SK-N-DZ (cell line): ENCODE measurements at regions not wholly inside any gene's neighbourhood (a gene's known extent, or its start where the extent isn't known, plus 50 kb on each side); places are given as distances from the start of the nearest gene placed in this dataset.

Experiments used
- DNase-seq: peaks from one replicate; pipeline ENCODE4 v3.0.0-alpha.2; 2015; ENCODE audit warnings: low spot score

- no peak for DNase-seq
Measured at GRCh38 chr11:26158251-26158650, 173.7 kb upstream of the ANO3 start.

GRCh38 chr11:26162291-26162690 lies 169.6 kb upstream of the ANO3 start:
- no peak for DNase-seq

- no peak for DNase-seq
Measured at GRCh38 chr11:26186389-26186788, 145.5 kb upstream of the ANO3 start.

- no peak for DNase-seq
Measured at GRCh38 chr11:26187639-26188038, 144.3 kb upstream of the ANO3 start.

- DNase-seq: no peak
Measured at GRCh38 chr11:26188554-26188953, 143.4 kb upstream of the ANO3 start.

- DNase-seq: no peak
Measured at GRCh38 chr11:26191193-26191592, 140.7 kb upstream of the ANO3 start.

GRCh38 chr11:26193694-26194365 lies 138.1 kb upstream of the ANO3 start:
- DNase-seq: no peak

GRCh38 chr11:26194881-26195280 lies 137.0 kb upstream of the ANO3 start:
- DNase-seq: no peak

- no peak for DNase-seq
Measured at GRCh38 chr11:26198532-26199096, 133.3 kb upstream of the ANO3 start.

GRCh38 chr11:26199331-26200095 lies 132.4 kb upstream of the ANO3 start:
- no peak for DNase-seq

GRCh38 chr11:26201411-26201810 lies 130.5 kb upstream of the ANO3 start:
- no peak for DNase-seq

GRCh38 chr11:26202754-26203153 lies 129.2 kb upstream of the ANO3 start:
- DNase-seq: no peak

GRCh38 chr11:26204101-26204500 lies 127.8 kb upstream of the ANO3 start:
- DNase-seq: no peak

- DNase-seq: no peak
Measured at GRCh38 chr11:26204839-26205238, 127.1 kb upstream of the ANO3 start.

GRCh38 chr11:26219183-26220117 lies 112.5 kb upstream of the ANO3 start:
- DNase-seq: no peak

GRCh38 chr11:26225646-26226045 lies 106.3 kb upstream of the ANO3 start:
- no peak for DNase-seq

GRCh38 chr11:26227301-26227746 lies 104.6 kb upstream of the ANO3 start:
- DNase-seq: peak; percentile 28

GRCh38 chr11:26227883-26228502 lies 103.9 kb upstream of the ANO3 start:
- no peak for DNase-seq

- DNase-seq: no peak
Measured at GRCh38 chr11:26228778-26229177, 103.2 kb upstream of the ANO3 start.

- no peak for DNase-seq
Measured at GRCh38 chr11:26229257-26229656, 102.7 kb upstream of the ANO3 start.

- DNase-seq: no peak
Measured at GRCh38 chr11:26229981-26230380, 101.9 kb upstream of the ANO3 start.
